EH (cell line): ENCODE measurements at regions not wholly inside any gene's neighbourhood (a gene's known extent, or its start where the extent isn't known, plus 50 kb on each side); places are given as distances from the start of the nearest gene placed in this dataset.
"Not testable (repeated sequence)": the region's sequence is repeated elsewhere in the genome, so short reads cannot be mapped to it uniquely, and the experiment has no call there.

ENCODE experiments used
- DNase-seq: peaks from one replicate; pipeline ENCODE4 v3.0.0-alpha.2; 2015; ENCODE audit warnings: low read depth

DNA sequence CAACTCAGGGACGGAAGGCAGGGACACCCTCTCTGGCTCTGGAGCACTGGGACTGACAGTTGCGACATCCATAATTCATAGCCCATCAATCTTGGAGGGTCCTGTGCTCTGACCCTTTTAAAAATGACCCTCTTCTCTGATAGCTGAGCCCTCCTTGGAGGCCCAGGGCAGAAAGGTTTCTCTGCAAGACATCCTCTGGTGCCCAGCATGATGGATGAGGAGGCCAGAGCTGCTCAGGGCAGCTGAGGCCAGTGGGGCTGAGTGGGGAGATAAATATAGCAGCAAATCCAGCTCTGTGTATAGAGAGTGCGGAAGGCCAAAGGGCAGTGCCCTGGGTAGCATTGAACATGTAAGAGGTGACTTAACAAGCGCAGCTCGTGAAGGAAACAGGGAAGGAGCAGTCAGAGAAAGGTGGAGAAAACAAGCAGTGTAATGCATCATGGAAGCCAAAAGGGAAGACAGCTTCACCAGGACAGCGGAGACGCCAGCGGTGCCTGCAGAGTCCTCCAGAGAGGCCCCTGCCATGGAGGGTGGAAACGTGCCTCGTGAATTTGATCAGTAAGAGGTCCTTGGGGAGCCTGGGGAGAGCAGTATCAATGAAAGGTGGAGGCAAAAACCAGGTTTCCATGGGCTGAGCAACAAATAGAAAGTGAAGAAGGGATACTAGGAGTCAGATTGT, 50.4 kb upstream of the FMOD start:
- no peak for DNase-seq

DNA sequence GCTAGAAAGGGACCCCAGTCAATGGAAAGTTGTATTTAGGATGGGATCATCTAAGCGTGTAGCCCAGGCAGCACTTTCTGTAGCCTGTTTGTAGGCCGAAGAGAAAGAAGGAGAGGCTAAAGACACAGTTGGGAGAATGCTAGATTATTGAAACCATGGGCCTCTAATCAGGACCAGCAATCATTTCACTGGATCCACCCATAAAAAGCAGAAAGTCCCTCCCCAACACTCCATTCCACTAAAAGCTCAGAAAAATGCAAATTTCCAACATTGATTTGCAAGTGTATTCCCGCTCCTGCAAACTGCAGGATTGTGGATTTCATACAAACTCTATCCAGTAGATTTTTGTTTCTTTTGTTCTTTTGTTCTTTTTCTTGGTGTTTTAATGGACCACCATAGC, 51.2 kb upstream of the FMOD start:
- no peak for DNase-seq

DNA sequence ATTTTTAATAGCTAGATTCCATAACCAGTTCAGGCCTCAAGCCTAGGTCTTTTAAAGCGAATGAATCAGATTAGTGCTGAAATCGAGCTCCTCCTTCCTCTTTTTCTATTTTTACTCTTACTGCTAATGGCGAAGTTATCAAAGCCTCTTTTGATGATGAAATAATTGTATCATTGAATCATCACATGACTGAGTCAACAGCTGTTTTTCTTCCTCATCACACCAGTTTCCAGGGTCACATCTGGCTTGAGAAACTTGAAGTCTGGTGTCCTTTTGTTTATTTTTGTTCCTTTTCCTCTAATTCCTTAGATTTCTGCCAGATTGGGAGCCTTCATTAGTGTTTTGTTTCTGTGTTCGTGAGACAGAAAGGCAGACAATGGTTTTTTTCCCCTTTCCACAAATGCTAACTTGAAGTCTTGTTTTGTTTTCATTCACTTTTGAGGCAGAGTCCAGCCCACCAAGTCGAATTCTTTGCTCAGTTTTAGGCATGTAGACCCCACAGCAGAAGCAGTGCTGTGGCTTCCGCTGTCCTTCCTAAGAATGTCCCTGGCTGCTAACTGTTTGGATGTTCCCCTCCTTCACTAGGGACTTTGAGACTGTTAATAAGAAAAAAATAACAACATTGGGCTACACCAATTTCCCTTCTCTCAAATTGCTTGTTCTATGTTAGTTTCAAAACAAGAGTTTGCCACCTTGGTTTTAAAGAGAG, 51.9 kb upstream of the FMOD start:
- peak; percentile 97 for DNase-seq

DNA sequence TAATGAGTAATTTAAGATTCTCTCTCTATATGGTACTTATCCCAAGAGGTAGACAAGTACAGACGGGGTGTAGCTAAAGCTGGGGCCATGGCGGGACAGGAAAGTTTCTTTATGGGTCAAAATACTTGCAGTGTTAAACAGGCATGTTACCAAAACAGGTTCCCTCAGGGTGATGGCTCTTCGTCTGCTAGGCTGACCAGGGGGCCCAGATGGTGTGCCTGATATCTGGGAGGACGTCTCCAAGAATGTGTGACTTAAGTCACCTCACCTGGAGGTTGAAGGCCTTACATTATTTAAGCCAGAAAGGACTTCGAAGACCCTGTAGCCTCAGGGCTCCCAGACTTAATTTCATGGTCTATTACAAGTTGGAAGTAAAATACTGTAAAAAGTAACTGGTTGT, 52.7 kb upstream of the FMOD start:
- DNase-seq, result no peak

- no peak for DNase-seq
These were observed 53.6 kb upstream of the FMOD start for GRCh38 chr1:203404546-203404945.

DNA sequence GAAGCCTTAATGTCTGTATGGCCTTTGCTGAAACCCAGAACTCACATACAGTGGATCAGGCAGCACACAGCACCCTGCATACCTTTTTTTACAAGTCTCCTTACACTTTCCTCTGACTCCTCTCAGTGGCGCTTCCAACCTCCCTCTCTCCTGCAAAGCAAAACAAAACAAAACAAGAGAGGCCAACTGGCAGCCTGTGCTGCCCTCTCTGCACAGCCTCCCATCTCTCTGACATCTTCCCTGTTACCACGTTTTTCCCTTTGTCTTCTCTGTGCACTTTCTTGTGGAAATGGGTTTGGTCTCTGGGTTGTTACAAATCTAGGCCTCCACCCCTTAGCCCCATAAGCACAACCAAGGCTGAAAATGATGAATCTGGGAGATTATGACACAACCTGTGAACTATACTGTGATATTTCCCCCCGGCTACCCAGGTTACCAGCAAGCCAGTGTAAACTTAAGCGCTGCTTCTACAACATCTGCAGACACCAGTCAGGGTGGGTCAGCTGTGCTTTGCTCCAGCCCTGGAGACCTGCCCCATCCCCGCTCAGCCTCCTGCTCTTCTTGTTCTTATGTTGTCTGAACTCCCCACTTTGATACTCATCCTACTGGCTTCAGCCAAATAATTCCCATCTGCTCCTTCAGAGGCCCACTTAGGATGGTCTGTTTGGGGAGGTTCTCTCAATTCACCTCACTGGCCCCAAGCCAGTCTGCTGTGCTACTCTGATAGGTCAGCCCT, 54.9 kb upstream of the FMOD start:
- no peak for DNase-seq

DNA sequence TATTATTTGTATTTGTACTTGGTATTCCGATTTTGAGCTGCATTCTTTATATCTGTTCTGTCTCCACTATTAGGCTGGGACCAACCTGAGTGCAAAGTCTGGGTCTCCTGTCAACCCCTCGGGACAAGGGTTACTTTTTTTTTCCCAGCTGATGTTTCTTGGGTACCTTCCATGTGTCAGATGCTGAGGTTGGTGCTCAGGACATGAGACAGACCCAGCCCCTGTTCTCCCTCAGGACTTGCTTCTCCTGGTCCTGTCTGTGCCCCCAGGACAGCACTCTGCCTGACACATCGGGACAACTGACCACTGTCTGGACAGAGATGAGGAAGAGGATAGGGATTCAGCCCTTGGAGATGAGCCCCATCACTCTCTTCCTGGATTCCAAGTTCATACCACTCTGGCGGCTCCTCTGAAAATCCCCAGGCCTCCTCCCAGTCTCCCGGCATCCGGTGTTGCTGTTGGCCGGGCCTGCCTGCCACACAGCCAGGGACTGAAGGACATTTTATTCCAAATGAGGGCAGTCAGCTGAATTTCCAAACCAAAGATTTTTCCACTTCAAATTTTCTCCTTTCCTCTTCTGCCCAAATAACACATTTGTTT, 55.6 kb upstream of the FMOD start:
- DNase-seq, result peak; percentile 82

DNA sequence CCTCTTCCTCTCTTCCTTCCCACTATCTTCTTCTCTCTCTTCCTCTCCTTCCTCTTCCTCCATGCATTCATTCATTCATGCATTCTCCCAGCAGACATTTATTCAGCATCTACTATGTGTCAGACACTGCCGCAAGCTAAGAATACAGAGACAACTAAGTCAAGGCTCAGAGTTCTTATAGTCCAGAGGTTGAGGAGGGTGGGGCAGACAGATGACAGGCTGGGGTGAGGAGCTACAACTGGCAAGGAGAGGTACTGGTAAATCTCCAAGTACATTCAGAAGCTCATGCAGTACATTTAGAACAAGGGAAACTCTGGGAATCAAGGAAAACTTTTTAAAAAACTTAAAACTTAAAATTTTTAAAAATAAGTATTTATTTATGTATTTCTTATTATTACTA, 56.4 kb upstream of the FMOD start:
- no peak for DNase-seq

- peak; percentile 89 for DNase-seq
These were observed 57.9 kb upstream of the FMOD start for GRCh38 chr1:203408486-203409481.

GRCh38 chr1:203410182-203410900, 59.4 kb upstream of the FMOD start:
- peak; percentile 47 for DNase-seq

- DNase-seq, result not testable (repeated sequence)
These were observed 60.5 kb upstream of the FMOD start for GRCh38 chr1:203411431-203411830.

DNA sequence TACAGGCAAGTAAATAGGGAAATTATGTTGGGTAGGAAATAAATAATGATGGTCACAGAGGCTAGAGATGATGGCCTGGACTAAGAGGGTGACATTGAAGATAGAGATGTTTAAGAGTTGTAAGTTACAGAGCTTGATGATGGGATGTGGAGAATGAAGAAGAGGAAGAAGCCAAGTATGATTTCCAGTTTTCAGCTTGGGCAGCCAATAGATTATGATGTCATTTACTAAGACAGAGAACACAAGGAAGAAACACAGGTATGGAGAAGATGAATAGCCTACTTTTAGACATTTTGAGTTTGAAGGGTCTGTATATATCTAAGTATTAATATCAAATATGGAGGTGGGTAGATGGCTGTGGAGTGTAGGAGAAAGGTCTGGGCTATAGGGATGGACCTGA, 56.0 kb upstream of the PRELP start:
- DNase-seq, result no peak

- no peak for DNase-seq
These were observed 55.3 kb upstream of the PRELP start for GRCh38 chr1:203420263-203420662.

DNA sequence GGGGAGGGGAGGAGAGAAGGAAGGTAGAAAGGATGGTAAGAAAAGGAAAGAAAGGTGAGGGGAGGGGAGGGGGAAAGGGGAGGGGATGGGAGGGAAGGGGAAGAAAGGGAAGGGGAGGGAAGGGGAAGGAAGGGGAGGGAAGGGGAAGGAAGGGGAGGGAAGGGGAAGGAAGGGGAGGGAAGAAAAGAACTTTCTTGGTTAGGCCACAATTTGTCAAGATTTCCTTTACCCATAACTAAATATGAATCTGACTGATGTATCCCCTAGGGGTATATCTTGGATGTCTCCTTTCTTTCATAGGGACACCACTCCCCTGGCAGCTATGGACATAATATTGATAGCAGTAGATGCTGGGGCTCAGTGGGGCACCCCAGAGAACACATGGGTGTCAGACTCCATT, 54.4 kb upstream of the PRELP start:
- DNase-seq, result no peak

GRCh38 chr1:203422116-203422515, 53.5 kb upstream of the PRELP start:
- no peak for DNase-seq

DNA sequence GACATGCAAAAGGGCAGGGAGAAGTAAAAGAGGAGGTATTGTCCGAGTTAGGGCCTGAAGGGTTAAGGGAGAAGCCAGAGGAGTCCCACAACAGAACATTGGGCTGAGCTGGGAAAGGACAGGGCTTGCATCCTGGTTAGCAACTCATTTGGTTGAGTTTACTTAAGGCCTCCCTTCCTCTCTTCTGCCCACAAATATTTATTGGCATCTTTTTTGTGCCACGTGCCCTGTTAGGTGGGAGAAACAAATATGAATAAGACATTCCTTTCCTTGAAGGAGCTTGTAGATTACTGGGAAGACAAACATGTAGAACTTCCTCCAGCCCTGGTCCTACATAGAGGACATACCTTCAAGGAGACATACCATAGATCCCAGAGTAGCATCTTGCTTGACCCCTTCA, 53.0 kb upstream of the PRELP start:
- DNase-seq, result peak; percentile 89

GRCh38 chr1:203424285-203424684, 51.3 kb upstream of the PRELP start:
- DNase-seq, result no peak

- DNase-seq, result peak; percentile 24
These were observed 50.5 kb upstream of the PRELP start for GRCh38 chr1:203424861-203425662.

DNA sequence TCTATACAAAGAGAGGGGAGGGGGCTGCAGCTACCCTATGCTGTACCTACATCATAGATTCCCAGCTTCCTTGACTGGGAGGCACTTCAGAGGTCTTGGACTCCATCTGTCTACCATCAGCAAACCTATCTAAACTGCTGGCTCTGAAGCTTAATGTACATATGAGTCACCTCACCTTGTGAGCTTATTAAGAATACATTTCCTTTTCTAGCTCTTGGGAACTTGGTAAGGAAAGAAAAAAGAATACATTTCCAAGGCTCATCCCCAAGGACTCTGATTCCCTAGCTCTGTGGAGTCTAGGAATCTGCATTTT, 50.0 kb upstream of the PRELP start:
- peak; percentile 41 for DNase-seq
